SHP77 (cell line): ENCODE measurements at regions not wholly inside any gene's neighbourhood (a gene's known extent, or its start where the extent isn't known, plus 50 kb on each side); places are given as distances from the start of the nearest gene placed in this dataset.

Experiments
- DNase-seq, 2 experiments: peaks; one replicate each; lab custom pipeline; 2025; lab: John Stamatoyannopoulos, UW

DNA sequence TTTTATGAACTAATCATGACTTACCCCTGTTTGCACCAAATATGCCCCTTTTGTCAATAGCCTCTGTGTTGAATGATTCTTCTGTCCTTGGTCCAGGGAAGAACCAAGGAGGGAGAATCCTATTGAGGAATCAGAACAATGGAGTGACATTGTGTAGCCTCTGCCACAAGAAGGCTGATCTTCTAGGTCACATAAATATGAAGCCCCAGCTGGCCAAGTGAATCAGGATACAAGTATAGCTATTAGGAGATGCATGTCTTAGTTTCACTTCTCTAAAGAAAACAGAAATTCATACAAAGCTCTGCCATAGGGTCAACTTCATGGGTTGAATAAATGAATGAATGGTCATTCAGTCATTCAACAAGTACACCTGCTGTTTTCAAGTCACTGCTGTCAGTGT lies 118.2 kb upstream of the BLID start:
- DNase-seq, result no peak

DNA sequence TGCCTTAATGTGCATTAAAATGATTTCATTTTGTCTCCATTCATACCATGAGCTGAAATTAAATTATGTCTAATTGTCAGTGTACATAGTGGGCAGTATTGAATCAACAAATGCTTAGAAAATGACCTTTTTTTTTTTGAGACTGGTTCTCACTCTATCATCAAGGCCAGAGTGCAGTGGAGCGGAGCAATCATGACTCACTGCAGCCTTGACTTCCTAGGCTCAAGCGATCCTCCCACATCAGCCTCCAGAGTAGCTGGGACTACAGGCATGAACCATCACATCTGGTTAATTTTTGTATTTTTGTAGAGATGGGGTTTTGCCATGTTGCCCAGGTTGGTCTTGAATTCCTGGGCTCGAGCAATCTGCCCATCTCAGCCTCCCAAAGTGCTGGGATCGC lies 117.0 kb upstream of the BLID start:
- DNase-seq, result no peak

DNA sequence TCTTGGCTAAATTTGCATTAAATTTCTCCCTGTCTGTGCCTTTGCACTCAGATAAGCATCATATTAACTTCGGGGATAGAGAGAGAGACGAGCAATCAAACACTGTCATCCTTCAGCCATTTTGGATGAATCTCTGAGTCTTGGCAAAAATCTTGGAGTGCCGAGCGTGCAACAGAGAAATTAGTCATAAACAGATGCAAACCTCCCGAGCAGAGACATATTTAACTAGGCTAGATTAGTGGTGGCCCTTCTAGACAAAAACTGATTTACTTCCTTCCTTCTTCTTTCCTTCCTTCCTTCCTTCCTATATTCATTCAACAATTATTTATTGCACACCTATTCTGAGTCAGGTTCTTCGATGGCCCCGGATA lies 114.4 kb upstream of the BLID start:
- no peak for DNase-seq

DNA sequence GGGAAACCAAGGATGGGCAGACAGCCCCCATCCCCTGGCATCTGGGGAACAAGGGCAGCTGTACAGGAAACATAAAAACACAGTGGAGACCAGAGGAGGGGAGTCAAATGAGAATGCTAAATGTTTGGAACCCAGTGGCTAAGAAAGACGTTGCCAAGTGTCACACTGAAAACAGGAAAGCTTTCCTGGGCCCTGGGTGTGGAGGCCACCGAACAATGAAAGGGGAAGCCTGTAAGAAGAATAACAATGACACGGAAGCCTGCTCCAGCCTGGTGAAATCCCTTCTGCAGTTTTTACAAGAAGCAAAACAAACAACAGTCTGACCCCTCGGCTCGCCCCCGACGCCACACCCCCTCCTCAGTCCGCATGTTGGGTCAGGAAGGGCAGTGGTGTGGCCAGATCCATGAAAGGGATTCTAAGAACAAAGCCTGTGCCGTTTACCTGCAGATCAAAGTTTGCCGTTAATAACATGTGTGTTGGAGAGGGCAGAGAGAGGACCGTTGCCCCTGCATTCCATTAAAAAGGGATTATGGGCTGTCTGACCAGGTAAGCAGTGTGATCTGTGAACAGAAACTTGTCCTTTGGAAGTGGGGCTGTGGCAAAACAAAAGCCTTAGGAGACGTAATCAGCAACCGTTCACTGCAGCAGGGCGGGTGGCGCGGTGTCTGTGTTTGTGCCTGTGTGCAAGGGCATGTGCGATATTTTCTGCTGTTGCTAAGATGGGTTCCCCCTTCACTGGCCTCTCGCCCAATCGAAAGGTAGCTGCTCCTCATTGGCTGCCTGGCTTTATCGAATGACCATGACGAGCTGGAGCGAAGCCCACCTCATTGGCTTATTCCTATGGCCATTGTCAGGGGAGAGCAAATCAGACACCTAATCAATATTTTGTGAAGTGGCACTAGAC lies 113.7 kb upstream of the BLID start:
- no peak for DNase-seq

DNA sequence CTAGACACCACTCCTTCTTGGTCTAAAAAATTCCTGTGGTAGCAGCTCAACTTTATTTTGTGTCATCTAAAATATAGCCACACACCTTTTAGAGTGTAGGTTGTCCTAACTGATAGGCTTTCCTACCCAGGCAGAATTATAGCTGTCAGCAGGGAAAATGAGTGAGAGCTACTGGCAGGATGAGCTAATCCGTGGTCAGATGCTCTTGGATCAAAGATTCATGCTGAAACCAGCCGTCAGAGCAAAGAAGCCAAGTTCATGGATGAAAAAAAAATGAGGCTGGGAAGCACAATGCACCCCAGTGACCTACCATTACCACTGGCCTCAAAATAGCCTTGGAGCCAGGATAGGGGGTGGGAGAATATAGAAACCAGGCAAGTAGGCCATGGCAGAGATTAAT lies 113.1 kb upstream of the BLID start:
- DNase-seq, result no peak

DNA sequence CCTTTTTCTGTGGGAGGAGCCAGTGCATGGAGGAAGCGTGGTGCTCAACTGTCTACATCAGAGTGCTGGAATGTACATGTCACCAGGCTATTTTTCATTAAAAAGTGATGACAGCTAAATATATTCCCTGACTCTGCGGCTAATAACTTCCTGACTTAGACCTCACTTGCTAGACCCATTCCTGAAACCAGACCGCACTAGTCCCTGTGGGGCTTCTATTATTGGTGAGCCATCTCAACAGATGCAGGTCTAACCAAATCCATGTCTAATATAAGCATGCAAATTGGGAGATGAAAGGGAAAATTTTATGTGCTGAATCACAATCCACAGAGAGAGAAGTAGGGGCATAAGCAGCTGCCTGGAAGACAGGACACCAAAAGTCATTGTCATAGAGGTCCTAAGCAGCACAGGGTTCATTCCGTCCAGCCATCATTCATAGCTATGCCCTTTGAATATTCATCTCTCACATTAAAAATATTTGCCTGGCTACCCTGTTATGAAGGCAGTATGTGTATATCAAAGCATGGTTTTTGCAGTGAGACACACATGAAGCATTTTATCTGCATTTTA lies 110.9 kb upstream of the BLID start:
- DNase-seq, result no peak

DNA sequence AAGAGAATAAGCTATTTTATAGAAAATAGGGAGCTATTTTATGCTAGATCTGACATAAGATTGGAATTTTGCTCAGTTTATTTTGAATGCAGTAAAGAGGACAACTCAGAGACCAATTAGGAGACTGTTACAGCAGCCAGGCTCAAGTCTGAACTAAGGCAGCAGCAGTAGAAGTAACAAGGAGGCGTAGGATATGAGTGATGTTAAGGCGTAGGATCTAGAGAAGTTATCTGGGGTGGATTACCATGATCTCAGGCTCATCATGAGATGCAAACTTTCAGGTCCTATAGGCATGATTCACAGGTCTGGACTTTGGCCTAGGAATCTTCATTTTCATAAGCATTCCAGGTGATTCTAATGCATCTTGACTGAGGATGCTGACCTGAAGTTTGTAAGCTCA lies 108.9 kb upstream of the BLID start:
- no peak for DNase-seq

DNA sequence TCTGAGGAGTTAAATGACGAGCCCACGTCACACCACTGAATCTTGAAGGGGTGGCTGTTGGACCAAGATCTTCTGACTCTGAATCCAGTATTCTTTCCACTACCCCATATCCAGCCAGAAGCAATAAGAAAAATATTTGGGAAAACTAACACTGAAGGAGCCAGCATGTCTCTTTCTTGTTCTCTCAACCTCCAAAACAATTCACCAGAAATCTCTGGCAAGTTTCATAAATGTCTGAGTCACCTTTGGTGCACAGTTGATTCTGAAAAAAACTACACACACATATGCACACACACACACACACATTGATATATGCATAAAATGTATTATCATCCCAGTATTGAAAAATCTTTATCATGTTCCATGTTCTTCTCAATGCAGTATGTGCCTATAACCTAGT lies 104.3 kb upstream of the BLID start:
- DNase-seq, result no peak

DNA sequence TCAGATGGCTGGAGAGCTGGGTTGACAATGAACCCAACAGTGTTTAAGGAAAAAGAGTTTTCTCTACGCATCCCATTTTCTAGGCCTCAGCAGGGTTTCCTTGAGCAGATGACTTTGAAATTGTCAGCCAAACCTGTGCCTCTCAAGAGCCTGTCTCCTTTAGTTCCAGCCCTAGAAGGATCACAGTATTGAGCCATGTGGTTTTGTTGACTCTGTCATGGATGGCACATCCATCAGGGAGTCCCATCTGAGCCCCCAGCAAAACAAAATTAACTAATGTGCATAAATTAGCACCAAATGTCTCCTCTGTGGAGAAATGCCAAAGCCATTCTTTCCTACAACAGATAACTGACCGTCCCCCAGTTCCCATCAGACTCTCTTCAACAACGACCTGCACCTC lies 103.8 kb upstream of the BLID start:
- no peak for DNase-seq

DNA sequence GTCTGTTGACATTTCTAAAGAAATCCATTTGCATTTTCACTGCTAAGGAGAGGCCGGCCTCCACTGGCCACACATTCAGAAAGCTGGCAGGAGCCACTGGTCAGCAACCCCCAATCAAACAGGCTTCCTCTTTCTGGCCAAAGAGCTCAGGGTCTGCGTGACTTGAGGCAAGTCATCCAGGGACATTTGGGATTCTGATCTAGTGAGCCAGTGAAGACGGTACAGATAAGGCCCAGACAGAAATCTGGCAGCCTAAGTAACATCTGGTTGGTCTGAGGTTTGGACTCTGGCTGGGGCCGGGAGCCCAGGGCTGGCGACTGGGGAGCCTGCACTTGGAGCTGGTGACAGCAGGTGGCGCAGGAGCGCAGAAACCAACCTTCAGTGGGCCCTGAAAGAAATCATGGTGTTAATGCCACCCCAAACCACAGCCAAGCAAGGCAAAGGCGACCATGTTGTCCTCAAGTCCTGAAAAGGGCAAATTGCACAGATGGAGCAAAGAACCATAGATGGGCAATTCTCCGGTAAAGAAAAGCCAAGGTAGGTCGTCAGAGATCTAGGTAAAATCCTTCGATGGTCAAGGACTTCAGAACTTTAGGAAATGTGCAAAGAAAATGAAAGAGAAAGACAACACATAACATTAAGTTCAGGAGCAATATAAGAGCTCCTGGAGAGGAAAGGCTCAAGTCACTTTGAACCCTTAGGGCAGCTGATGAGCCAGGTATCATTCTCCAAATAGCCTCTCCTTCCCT lies 99.4 kb upstream of the BLID start:
- DNase-seq, result peak in 1 of 2 experiments; percentile 13

DNA sequence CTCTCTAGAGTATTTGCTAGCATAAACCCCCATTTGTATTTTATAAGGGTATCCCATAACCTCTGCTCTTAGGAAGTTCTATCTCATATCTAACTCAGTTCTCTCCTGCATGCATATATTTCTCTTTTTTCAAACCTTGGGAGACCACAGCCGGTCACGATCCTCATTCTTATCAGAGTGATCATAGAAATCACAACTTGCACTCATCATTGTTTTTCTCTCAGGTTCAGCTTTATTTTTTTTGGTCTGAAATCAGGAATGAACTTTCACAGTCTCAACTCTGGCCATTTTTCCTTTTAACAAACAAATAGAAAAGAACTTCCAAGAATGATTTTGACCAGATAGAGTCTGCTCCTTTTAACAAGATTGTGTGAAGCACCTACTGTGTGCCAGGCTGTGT lies 98.6 kb upstream of the BLID start:
- DNase-seq, result no peak

DNA sequence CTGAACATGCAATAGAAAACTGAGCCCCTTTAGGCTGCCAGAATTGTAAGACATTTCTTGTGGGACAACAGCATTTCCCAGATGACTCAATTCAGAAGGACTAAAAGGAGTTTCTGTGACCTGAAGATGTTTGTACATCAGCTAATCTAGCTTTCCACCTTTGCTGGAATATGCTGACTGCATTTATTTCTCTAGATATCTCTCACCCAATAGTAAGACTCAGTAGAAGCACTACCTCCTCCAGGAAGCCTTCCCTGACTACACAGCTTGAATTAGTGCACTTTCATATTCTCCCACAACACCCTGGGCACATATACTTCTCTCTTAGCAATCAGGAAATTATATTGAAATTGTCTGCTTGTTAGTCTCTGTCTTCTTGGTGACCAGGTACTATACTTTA lies 98.1 kb upstream of the BLID start:
- no peak for DNase-seq

DNA sequence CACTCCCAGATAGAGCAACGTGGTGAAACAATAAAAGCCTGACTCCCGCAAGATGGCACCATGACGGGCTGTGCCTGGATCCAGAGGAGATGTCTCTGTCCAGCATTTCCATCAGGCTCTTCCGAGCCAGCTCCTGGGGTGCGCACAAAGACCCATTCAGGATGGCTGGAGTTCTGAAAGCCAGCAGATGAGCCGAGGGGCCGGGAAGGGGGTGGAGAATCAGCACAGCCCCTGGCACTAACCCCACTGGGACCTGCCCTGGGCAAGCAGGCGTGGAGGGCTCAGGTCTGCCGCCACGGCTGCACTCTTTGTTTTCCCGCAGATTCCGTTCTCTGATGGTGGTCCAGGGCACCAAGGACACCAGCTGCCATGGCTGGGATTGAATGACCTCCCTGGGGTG lies 97.2 kb upstream of the BLID start:
- DNase-seq, result no peak

DNA sequence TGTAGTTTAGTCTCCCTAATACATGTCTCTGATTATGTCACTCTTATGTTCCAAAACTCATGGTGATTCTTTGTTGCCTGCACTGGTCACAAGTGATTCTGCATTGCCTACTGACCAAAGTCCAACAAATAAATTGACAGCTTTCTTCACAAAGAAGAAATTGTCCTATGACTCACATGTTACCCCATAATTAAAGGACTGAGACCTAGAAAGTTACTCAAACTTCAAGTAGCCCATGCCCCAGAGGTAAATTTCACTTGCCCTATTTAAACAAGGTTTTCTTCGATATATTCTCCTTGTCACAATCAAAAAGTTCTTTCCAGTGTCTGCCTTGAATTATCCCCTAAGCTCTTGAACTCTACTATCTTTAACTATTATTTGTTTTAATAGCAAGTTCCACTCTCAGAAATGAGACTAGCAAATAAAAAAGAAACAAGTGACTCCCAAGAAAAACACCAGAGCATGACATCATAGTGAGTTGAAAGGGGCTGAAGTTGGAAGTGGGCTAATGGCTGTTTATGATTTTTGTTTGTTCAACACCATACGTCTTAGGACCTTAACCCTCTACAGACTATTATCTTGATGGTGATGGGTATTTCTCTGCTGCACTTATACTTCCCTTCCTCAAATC lies 94.5 kb upstream of the BLID start:
- DNase-seq, result no peak

DNA sequence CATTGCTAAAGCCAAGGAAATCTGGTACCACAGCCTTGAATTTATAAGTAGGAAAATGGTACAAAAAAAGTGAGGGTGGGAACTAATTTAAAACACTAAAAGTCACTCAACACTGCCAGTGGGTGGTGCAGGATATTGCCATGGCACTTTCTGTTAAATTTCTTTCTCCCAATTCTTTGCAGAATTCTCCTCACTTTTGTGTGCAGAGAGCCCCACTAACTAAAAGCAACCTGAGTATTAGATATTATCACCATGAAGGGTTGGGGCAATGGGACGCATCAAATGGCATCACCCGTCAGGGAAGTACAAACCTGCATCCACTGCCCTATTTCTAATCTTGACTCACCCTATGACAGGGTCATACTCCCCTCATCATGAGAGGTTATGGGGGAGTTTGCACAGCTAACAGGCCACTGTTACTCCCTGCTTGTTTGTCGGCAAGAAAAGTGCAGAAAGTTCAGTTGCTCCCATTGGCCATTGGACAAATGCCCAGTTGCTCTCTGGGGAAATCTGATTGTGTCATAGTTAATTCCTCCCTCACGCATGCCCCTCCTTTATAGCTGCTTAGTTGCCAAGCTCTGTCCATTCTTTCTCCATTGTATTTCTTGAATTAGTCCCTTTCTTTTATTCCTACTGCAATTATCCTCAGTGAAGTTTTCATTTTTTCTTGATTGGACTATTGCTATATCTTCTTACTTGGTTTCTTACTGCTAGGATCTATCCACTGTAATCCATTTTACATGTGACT lies 93.8 kb upstream of the BLID start:
- no peak for DNase-seq

DNA sequence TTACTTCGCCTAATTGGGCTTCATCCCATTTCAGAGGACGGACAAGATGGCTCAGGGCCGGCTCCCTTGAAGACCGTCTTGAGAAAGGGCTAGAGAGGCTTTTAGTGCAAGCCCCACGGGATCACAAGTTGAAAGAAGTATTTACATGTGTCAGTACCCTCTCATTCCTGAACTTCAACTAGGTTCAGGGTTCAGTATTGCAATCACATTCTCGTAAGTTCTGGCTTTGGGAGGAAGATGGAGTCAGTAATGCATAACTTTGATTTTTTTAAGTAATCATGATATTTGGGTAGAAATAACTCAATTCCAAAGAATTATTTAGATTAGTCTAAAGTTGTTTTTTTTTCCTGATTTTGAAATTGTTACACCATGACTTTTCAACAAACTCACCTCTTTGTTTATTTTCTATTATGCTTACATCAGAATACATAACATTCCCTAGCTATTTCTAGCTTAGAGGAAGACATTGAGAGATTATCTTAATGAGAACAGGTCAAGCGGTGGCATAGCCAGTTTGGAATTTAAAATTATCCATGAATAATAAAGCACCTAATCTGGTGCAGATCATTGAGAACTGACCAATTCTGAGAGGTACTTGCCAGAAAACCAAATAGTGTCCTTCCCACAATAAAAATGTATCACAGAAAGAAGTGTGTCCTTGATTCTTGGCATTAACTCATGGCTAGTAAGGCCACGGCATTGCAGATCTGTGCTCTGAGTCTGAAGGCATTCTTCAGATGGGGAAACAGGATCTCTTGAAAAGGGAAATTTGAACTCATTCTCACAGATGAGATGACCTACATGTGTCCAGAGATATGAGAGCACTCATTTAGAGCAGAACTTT lies 92.1 kb upstream of the BLID start:
- DNase-seq, result no peak

DNA sequence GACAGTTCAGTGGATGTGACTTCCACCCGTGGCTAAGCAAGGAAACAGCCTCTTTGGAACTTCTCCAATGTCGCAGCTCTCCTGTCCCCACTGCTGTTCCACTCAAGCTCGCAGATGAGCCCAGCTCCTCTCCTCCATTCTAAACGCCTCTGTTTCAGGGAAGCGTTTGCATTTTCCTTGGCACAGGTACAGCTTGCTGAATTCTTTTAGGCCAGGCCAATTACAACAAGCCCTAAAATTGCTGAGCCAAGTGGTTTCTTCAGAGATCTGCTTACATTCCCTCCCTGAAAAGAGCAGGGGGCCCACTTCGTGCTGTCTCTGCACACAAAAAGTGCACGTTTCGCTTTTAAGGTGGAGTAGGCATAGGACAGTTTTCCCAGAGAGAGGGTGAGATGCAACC lies 91.5 kb upstream of the BLID start:
- no peak for DNase-seq

DNA sequence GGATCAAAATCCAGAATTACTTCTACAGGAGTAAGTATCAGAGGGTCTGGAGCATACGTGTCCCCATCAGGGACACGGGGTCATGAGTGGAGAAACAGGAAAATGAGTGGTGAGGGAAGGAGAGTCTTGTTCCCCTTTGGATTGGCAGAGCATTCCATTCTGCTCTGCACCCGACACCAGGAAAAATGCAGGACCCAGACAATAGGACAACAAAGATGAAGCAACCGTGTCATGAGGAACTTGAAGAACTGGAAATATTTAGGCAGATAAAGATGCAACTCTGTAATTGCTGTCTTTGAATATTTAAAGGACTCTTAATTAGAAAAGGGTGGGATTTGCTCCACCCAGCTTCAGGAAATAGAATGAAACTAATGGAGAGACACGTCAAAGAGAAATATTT lies 89.0 kb upstream of the BLID start:
- no peak for DNase-seq

DNA sequence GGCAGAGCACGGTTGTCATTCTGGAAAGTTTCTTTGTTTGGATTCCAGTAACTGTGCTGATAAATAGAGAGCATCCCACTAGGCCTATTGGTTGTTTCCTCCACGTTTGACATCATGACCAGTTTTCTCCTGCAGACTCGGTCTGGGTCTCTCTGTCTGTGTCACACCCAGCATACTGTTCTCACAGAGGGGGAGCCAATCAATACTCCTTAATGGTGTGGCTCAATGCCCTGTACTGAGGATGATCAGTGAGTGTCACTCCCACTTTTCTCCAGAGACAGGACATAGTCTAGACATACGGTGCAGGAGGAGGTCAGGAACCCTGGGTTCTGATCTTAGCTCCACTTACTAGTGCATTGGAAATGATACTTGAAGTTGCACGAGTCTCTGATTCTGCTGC lies 88.2 kb upstream of the BLID start:
- DNase-seq, result no peak

DNA sequence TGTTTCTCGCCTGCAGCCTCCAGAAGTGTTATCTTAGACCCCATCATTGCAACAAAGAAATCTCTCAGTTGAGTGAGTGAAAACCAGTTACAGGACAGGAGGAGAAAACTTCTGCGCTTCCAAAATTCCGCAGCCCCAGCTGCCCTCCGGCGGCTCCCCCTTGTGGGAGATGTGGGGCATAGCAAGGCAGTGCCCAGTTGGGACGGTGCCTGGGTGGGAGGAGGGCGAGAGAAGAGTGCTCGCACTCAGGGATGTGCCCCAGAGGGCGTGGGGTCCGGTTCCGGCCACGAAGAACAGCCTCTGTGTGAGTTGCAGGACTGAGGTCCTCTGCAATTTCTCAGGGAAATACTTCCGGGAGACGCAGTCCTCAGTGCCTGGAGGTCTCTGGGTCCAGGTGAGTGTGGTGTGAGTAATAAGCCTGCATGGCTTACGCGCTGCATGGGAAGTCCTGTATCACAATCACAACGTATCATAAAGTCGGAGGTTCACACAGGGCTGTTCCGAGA lies 87.0 kb upstream of the BLID start:
- DNase-seq, result no peak
